CD1c-positive myeloid dendritic cell (primary cell): ENCODE measurements at regions not wholly inside any gene's neighbourhood (a gene's known extent, or its start where the extent isn't known, plus 50 kb on each side); places are given as distances from the start of the nearest gene placed in this dataset.

Experiments used
- DNase-seq: peaks from one replicate; pipeline ENCODE4 v3.0.0-alpha.2; 2016; ENCODE audit errors: extremely low spot score

GRCh38 chr2:22485486-22485885 lies 899.5 kb upstream of the KLHL29 start:
- no peak for DNase-seq

DNA sequence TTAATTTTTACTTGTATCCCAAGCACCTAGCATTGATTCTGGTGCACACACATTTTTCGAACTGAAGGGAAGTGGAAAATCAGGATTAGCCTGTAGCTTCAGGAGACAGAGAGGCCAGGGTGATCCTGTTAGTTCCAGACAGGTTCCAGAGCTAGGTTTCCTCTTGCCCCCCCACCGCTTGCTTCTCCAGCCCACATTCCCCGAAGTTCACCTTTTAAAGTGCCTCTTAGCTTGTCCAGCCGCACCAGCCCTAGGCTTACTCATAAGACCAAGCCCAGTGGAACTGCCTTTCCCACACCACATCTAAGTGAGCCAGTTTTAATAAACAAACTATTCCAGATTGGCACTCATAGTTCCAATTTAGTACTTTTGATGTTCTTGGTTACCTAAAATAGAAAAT lies 898.6 kb upstream of the KLHL29 start:
- DNase-seq = no peak

- no peak for DNase-seq
These were observed 897.9 kb upstream of the KLHL29 start for GRCh38 chr2:22487036-22487435.

GRCh38 chr2:22487541-22487940 lies 897.4 kb upstream of the KLHL29 start:
- DNase-seq = no peak

DNA sequence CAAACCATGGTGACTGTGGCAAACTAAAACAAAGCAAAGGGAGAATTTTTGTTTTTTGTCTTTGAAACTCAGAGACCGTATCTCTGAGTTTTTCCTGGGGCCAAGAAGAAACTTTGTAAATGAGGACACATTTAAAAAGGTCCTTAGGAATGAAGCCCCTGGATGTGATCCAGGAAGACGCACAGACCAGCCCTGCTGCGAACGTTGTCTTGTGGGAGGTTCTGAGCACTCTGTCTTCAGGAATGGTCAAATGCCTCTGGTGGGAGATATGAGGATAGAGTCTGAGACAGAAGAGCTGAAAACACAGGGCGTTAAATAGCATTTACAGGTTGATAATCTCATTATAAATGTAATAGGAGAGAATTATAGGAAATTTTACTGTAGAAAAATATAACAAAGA lies 893.5 kb upstream of the KLHL29 start:
- DNase-seq = no peak

DNA sequence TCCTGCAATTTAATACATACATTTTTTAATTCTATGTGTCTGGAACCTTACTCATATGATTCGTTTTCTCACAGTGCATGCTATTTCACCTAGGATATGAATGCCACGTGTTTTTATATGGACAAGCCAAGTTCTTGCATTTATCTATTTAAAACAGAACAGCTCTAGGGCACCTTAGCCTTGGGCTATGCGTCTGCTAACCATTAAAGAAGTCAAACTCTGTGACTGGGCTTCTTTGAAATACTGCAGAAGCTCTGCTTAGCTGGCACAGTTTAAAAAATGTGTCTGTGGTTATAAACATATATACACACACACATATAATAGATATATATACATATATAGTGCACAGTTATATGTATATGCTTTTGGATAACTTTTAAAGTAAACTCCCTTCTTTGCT lies 890.8 kb upstream of the KLHL29 start:
- DNase-seq = no peak

DNA sequence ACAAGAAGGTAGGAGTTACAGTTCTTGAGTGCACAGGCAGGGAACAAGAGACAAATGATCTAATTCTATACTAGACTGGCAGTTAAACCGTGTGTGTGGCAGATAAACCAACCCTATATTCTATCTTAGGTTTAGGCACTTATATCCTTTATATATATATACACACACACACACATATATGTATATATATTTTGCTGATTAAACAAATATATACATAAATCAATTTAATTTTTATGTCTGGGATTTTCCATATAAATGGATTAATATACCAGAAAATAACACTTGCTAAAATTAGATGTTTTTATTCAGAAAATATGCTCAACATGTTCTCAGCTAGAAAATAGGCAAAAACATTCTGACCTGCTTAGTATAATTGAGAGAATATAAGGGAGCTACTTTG lies 887.9 kb upstream of the KLHL29 start:
- DNase-seq = no peak

DNA sequence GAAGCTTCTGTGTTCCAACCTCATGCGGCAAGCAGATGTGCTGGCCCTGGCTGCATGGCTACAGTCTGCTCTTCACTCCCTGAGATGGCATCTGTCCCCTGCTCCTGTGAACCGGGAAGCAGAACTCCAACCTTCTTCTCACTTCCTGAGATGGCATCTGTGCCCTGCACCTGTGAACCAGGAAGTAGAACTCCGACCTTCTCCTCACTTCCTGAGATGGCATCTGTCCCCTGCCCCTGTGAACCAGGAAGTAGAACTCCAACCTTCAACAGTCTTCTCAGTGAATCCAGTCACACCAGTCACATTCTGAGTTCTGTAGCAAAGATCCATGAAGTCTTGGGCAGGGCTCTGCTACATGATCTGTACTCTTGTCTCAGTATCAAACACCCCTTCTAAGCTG lies 887.2 kb upstream of the KLHL29 start:
- DNase-seq = no peak

- DNase-seq = no peak
These were observed 885.7 kb upstream of the KLHL29 start for GRCh38 chr2:22499082-22499839.

DNA sequence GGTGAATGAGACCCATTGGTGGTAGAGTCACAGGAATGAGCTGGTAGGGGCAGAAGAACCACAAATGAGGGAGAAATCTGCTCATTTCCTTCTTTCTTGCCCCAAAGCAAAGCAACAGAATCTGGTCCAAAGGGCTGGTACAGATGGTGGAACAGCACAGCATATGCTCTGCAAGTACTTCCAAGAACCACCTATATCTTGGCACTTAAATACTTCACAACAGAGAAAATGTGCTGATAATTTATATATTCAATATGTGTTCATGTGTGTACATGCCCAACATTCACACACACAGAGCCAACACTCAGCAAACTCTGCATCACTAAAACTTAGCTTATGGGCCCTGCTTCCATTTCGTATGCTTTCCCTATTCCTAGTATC lies 884.4 kb upstream of the KLHL29 start:
- DNase-seq = no peak

DNA sequence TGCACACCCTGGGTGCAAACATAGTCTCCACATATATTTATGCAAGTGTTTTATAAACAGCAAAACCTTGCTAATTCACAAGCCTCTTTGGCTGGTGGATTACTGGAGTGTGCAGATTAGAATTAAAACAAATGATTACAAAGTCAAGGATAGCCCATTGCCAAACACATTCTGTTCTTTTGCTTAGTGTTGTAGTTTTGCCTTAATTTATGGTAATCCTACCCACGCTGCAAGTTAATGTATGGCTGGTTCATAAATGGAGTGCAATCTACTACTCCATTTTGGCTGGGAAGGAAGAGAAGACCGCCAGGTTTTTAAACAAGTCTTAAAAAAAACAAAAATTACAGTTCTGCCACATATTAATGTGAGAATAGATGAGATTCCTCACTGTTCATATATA lies 883.1 kb upstream of the KLHL29 start:
- no peak for DNase-seq

DNA sequence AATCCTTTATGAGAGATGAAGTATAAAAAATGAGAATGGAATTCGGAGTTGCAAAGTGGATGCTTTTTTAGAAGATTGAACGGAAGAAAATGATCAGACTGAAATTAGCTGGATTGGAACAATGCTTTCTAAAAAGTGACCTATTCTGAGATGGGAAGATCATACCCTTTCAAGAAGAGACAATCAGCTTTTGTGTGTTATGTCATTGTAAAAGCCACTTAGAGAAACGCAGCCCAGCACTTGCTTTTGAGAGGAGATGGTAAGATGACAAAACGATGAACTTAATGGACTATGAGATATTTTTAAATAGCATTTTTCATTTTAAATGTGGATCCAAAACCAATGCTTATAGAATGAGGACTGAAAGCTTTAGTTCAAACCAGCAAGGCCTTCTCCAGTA lies 871.4 kb upstream of the KLHL29 start:
- no peak for DNase-seq

DNA sequence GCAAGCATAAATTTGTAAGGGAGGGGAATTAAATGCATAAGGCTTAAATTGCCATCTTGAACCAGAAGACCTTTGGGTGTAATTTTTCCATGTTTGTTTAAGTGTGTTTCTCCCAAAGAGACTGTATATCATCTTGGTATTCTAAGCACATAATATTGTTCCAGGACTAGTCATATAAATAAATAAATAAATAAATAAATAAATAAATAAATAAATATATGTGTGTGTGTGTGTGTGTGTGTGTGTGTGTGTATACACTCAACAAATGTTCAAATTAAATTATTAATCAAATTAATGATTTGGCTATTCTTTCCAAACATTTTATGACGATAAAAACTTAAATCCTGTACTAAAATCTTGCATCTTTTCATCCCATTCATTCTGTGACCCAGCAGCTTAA lies 867.8 kb upstream of the KLHL29 start:
- DNase-seq = no peak

DNA sequence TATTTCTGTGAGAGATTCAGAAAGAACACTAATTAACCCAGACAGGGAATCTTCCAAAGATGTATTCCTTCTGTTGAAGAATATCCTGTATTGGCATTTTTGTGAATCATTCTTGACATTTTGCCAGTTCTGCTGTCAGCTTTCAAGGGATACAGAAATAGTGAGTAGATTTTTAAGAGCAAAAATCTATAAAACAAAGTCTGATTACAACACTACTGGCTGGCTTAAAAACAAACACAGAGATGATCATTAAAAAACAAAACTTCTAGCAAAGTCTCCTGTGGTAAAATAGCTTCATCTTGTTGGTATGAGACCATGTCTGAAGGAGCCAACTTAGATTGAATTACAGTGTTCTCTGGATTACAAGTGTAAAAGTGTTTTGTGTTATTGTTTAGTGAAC lies 866.3 kb upstream of the KLHL29 start:
- no peak for DNase-seq

DNA sequence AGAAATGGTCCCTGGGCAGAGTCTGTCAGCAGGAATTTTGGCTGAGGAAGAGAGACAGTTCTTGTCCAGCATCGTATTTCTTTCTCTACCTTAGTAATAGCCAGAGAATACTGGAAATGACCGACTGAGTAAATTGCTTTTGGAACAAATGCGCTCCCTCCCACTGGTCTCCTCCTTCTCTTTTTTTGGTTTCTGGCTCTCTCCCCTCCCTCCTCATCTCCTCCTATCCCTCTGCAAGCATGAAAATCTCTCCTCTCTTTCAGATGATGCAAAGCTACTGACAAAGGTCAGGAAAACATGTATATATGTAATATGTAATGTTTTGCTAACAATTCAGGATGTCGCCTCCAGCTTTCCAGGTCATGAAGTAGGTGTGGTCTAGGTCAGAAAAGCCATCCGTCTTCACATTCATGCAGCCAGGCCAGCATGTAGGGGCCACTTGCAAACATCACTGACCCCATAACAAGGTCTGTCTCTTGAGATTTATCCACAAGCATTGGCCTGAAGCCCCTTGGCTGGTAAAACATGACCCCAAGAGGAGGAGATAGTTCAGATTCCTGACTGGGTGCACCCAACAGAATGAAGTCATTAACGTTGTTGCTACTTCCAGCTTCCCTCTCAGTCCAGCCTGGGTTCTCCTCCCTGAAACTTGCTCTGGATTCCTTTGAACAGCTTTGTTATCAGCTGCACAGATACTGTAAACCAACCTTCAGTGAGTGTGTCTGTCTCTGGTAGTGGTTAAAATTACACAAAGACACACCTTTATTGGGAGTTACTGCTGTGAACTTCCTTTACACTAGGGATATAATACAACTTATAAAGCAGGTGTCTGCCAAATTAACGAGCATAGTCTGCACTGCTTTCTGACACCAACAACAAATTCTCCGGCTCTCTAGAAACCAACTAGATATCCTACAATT lies 864.4 kb upstream of the KLHL29 start:
- DNase-seq = no peak

GRCh38 chr2:22521620-22522019 lies 863.4 kb upstream of the KLHL29 start:
- no peak for DNase-seq

DNA sequence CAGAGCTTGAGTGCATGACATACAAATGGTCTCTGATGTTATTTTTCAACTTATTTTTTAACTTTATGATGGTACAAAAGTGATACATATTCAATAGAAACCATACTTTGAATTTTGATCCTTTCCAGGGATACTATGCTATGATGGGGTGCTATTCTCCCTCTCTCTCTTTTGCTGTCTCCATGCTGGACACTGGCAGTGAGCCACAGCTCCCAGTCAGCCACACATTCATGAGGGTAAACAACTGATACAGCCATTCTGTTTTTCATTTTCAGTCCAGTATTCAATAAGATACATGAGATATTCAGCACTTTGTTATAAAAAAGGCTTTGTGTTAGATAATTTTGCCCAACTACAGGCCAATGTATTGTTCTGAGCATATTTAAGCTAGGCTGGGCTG lies 859.3 kb upstream of the KLHL29 start:
- DNase-seq = no peak

DNA sequence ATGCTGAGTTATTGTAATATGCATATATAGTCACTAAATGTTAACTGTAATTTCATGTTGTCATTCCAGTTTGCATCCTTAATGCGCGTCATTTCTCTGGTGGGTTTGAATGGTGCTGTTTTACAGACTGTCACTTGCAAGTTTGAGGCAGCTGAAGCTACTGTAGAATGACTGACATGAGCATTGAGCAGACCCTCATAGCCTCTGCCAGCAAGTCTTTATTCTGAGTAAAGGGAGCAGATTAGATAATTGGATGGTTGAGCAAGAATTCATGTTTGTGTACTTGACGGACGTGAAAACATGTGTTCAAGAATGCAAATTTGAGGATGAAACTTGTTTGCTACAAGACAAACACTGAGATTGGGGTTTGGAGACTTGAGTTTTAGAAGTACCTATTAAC lies 854.8 kb upstream of the KLHL29 start:
- no peak for DNase-seq

DNA sequence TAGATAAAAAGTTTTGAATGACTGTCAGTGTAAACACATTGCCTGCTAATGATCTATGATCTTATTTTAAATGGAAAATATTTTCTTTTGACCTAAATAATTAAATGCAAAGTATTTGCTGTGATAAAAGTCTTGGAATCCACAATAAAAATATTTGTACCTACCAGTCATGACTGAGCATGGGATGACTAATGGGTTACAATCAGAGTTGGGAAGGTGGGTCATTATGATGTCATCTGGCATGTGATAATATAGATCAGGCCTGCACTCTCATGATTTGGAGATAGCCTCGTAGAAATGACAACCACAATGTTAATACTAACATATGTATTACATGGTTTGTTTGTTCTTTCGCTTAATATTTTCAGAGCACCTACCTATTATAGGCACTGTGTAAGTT lies 848.8 kb upstream of the KLHL29 start:
- no peak for DNase-seq

- DNase-seq = no peak
These were observed 830.5 kb upstream of the KLHL29 start for GRCh38 chr2:22554453-22554852.

DNA sequence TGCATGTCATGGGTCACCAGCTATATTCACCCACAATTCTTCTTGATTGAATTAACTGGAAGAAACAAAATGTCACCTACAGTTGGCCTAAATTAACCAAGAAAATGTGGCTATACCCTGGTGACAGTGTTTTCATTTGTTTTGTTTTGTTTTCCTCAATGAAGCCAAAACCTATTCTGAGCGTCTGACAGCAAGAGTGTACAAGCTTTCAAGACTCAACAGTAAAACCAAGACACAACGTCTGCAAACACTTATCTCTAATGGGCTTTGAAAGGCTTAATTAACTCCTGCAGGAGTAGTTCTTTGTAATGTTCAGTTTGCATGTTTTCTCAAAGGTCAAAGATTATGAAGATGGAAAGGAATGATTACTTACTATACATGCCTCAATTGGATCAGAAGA lies 827.6 kb upstream of the KLHL29 start:
- no peak for DNase-seq

- no peak for DNase-seq
These were observed 825.0 kb upstream of the KLHL29 start for GRCh38 chr2:22560021-22560420.

DNA sequence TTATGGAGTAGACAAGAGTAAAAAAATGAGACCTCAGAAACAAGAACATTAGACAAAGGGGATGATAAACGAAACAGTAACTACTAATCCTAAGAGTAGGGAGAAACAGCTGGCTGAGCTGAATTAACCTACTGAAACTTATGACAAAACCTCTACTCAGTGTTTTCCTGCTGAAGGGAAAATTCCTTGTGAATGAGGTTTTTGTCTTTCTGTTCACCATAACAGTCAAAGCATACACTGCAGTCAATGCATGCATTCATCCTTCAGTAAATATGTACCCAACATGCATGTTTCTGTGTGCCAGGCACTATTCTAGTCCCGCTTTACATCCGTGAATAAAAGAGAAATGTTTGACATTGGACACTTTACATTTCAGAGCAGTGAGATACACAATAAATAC lies 805.6 kb upstream of the KLHL29 start:
- DNase-seq = no peak
